GM10266 (cell line): ENCODE measurements at regions not wholly inside any gene's neighbourhood (a gene's known extent, or its start where the extent isn't known, plus 50 kb on each side); places are given as distances from the start of the nearest gene placed in this dataset.

Experiments
- DNase-seq: peaks from one replicate; pipeline ENCODE4 v3.0.0; 2012; ENCODE audit errors: extremely low spot score
- CTCF ChIP-seq: IDR thresholded peaks from 2 replicates; pipeline ENCODE4 v1.5.1; 2012; ENCODE audit warnings: mild to moderate bottlenecking, low read depth; ENCODE audit not compliant: control insufficient read depth, insufficient read depth; ENCODE audit errors: missing control alignments

DNA sequence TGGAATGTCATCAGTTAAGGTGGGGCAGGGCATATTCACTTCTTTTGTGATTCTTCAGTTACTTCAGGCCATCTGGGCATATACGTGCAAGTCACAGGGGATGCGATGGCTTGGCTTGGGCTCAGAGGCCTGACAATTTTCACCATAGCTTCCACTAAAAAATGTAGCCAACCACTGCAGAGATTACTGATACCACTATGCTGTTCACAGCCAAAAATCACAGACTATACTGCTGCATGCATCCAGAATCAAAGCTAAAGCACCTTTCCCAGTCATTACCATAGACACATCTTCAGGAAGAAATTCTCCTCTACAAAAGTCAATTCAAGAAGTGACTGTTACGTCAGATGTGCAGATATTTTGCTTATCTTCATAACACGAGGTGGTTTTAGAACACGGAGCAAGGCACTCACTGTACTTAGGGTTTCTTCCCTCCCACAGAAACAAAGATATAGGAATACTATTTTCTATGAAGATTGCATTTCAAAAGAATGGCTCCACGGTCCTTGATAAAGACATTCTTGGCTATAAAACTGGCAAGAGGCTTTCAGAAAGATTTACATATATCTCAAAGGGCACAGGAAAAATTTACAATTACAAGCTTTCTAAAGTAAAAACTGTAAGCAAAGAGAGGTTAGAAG is 1556.6 kb upstream of the PRR20A start:
- TF ChIP-seq CTCF = no peak
- DNase-seq = no peak

DNA sequence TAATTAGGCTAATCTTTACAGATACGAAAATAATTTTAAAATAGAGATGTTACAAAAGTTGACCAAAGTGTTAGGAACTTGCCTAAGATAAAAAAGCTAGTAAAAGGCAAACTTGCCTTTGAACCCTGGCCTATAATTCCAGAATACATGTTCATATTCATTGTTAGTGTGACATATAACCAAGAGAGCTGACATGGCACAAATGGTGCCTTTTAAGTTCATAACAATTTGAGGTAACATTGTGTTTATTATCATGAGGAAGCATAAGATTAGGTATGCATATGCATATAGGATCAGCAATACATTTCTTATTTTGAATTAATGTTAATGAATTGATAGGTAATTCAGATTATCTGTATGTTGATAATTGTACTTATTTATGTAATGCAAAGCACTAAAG is 1537.9 kb upstream of the PRR20A start:
- TF ChIP-seq CTCF = no peak
- no peak for DNase-seq

DNA sequence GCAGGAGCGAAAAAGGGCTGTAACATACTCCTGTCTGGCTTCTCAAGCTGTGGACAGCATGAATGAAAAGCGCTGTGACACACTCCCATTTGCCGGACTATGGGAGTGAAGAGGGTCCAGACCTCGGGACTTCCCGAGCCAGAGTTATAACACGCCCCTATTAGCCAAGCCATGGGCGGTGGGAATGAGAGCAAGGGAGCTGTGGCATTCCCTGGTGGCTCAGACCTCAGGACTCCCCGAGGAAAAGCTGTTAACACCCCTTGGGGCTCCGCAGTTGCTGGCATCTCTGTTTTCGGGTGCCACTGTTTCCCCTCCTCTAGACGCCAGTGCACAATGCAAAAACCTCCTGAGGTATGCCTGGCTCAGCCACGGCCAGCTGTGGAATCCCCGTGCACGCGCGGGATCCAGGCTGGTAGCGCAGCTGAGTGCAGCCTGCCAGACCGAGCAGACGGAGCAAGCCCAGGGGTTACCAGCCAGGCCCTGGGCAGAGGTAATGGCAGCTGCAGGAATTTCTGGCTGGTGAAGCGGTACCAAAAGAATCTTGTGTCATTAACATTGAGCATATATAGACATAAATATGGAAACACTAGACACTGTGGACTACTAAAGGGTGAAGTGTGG is 1534.6 kb upstream of the PRR20A start:
- no peak for TF ChIP-seq CTCF

GRCh38 chr13:55613429-55614187 is 1527.1 kb upstream of the PRR20A start:
- no peak for DNase-seq
- TF ChIP-seq CTCF = no peak

More for the DNA sequence above, 1534.6 kb upstream of the PRR20A start:
- no peak for DNase-seq

- DNase-seq = no peak
- no peak for TF ChIP-seq CTCF
Observed at GRCh38 chr13:55615081-55615480, 1525.6 kb upstream of the PRR20A start.

DNA sequence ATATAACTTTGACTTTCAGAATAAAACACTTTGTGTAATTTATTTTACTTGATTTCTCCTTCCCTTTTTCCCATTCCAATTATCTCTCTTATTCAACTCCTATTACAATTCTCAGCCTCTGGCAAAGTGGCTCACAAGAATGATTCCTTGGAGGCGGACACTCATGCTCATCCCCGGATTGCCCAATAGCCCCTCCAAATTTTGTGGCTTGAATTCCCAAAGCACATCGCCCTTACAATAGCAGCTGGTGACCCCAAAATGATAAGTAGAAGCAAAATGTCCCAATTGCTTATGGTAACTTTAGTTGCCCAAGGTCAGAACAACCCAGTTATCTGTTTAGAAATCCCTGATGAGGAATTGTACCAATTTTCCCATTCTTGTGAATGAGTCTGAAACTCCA is 1523.5 kb upstream of the PRR20A start:
- no peak for TF ChIP-seq CTCF
- DNase-seq = no peak

DNA sequence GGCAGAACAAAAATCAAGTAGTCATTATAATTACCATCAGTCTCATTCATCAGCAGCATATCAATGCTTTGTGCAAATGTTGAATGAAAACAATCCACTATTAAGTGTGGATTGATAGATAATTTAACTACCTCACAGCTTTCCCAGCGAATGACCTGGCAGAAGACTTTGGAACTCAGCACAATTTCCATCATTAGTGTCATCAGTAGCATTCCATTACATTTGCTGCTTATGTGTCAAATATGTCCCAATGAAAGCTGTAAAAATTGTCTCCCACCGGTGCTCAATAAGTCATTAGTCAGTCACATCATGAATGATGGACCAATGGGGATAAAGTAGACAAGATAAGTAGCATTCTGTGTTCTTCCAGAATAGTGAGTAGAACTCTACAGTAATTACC is 1513.5 kb upstream of the PRR20A start:
- TF ChIP-seq CTCF = no peak
- no peak for DNase-seq
